Stimulated activated CD8-positive, alpha-beta memory T cell treated with anti-CD3 and anti-CD28 coated beads, Interleukin-12 subunit alpha, Interleukin-12 subunit beta, amount 100 ng/mL, for 1 hour (primary cell): ENCODE measurements at regions not wholly inside any gene's neighbourhood (a gene's known extent, or its start where the extent isn't known, plus 50 kb on each side); places are given as distances from the start of the nearest gene placed in this dataset.
"Not testable (repeated sequence)": the region's sequence is repeated elsewhere in the genome, so short reads cannot be mapped to it uniquely, and the experiment has no call there.

Source experiments
- DNase-seq: peaks from one replicate; pipeline ENCODE4 v3.0.0-alpha.2; 2020; ENCODE audit warnings: low read depth

- no peak for DNase-seq
Observed at GRCh38 chr11:16536513-16536912, 180.2 kb upstream of the SOX6 start.

GRCh38 chr11:16528639-16529038 lies 172.3 kb upstream of the SOX6 start:
- DNase-seq = no peak

GRCh38 chr11:16527525-16528246 lies 171.3 kb upstream of the SOX6 start:
- DNase-seq = no peak

GRCh38 chr11:16526947-16527346 lies 170.6 kb upstream of the SOX6 start:
- DNase-seq = no peak

GRCh38 chr11:16520713-16521112 lies 164.4 kb upstream of the SOX6 start:
- DNase-seq = not testable (repeated sequence)

GRCh38 chr11:16512899-16513241 lies 156.5 kb upstream of the SOX6 start:
- no peak for DNase-seq

- DNase-seq = no peak
Observed at GRCh38 chr11:16512198-16512898, 156.0 kb upstream of the SOX6 start.

GRCh38 chr11:16511116-16512114 lies 155.1 kb upstream of the SOX6 start:
- no peak for DNase-seq

GRCh38 chr11:16505481-16505880 lies 149.1 kb upstream of the SOX6 start:
- no peak for DNase-seq

GRCh38 chr11:16503891-16504290 lies 147.5 kb upstream of the SOX6 start:
- not testable (repeated sequence) for DNase-seq

GRCh38 chr11:16494918-16495691 lies 138.8 kb upstream of the SOX6 start:
- DNase-seq = no peak

- DNase-seq = no peak
Observed at GRCh38 chr11:16484434-16484833, 128.1 kb upstream of the SOX6 start.

- no peak for DNase-seq
Observed at GRCh38 chr11:16474659-16475058, 118.3 kb upstream of the SOX6 start.

- no peak for DNase-seq
Observed at GRCh38 chr11:16469968-16470367, 113.6 kb upstream of the SOX6 start.

GRCh38 chr11:16468735-16469453 lies 112.5 kb upstream of the SOX6 start:
- DNase-seq = no peak

GRCh38 chr11:16460508-16460907 lies 104.2 kb upstream of the SOX6 start:
- DNase-seq = no peak

- DNase-seq = no peak
Observed at GRCh38 chr11:16456366-16456765, 100.0 kb upstream of the SOX6 start.

- DNase-seq = no peak
Observed at GRCh38 chr11:16454289-16454863, 98.0 kb upstream of the SOX6 start.

GRCh38 chr11:16448123-16448717 lies 91.9 kb upstream of the SOX6 start:
- DNase-seq = no peak

GRCh38 chr11:16441461-16441860 lies 85.1 kb upstream of the SOX6 start:
- no peak for DNase-seq
